ENCODE measurements at regions not wholly inside any gene's neighbourhood (a gene's known extent, or its start where the extent isn't known, plus 50 kb on each side); places are given as distances from the start of the nearest gene placed in this dataset.

DNA sequence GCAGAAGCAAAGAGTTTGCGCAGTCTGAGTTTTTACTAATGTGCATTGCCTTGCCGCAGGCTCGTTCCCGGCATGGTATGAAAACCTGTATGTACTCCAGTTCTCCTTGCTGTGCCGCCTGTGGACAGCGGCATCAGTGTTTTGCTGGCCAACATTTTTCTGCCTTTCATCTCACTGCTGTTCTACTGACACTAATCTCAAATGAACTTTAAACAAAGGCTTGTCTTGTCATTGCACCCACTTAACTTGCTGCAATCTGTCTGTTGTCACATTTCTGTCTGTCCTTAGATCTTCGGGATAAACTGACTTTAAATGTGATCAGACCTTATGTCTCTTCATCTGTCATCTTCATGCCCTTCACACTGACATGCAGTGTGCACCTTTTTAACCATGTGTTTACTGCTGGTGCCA, 71.7 kb upstream of the ZNRF2 start:
- Histone ChIP-seq H3K9me3 (no peaks in the 10 kb centered on the region), H3K27me3 (no peaks in the 10 kb centered on the region), H3K36me3 (no peaks in the 10 kb centered on the region), H3K4me1 (no peaks in the 10 kb centered on the region), H3K27ac (no peak overlapping the region), H3K4me3 (replicated peaks in 1 of 3) (no peak overlapping the region)
- 84 to 86% methylated on average over 7 of the region's 7 CpGs for WGBS, 2 donors
- no peak for DNase-seq
- TF ChIP-seq, protein P1, sequence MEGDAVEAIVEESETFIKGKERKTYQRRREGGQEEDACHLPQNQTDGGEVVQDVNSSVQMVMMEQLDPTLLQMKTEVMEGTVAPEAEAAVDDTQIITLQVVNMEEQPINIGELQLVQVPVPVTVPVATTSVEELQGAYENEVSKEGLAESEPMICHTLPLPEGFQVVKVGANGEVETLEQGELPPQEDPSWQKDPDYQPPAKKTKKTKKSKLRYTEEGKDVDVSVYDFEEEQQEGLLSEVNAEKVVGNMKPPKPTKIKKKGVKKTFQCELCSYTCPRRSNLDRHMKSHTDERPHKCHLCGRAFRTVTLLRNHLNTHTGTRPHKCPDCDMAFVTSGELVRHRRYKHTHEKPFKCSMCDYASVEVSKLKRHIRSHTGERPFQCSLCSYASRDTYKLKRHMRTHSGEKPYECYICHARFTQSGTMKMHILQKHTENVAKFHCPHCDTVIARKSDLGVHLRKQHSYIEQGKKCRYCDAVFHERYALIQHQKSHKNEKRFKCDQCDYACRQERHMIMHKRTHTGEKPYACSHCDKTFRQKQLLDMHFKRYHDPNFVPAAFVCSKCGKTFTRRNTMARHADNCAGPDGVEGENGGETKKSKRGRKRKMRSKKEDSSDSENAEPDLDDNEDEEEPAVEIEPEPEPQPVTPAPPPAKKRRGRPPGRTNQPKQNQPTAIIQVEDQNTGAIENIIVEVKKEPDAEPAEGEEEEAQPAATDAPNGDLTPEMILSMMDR (IDR thresholded peaks at IDR 0.05): no peak
- no peak for TF ChIP-seq POLR2A (IDR thresholded peaks at IDR 0.05)
- intact Hi-C loops (cut with DNase I): no loop called here

DNA sequence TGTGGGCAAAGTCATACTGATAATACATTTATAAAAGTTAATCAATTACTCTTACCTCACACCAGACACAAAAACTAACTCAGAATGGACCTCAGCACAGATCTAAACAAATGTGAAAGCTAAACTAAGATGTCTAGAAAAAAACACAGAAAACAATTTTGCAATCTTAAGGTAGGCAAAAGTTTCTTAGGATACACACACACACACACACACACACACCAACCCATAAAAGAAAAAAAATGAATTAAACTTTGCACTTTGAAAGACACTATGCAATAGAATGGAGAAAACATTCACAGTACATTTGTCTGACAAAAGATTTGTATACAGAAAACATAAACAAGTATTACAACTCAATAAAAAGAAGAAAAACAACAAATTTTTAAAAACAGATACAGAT, 70.8 kb upstream of the ZNRF2 start:
- Histone ChIP-seq H3K27ac (no peak overlapping the region), H3K4me1 (no peaks in the 10 kb centered on the region), H3K9me3 (no peaks in the 10 kb centered on the region), H3K36me3 (no peaks in the 10 kb centered on the region), H3K27me3 (no peaks in the 10 kb centered on the region), H3K4me3 (replicated peaks in 1 of 3) (no peak overlapping the region)
- no peak for DNase-seq
- intact Hi-C loops (cut with DNase I): no loop called here
- TF ChIP-seq POLR2A (IDR thresholded peaks at IDR 0.05): no peak
- TF ChIP-seq, protein P1 (IDR thresholded peaks at IDR 0.05): no peak

DNA sequence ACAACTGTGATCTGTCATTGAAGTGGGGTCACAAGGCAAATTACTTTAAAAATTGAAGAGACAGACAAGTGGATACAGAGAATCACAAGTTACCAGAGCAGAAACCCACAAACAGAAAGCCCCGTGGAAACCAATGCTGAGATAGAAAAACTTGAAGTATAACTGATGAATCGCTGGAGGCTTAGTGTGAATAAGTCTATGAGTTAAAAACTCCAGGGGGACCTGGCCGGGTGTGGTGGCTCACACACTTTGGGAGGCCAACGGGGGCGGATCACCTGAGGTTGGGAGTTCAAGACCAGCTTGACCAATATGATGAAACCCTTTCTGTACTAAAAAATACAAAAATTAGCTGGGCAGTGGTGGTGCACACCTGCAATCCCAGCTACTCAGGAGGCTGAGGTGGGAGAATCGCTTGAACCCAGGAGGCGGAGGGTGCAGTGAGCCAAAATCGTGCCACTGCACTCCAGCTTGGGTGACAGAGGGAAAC, 69.7 kb upstream of the ZNRF2 start:
- Histone ChIP-seq H3K27ac (no peak overlapping the region), H3K4me3 (replicated peaks in 1 of 3) (no peak overlapping the region), H3K27me3 (no peaks in the 10 kb centered on the region), H3K4me1 (no peaks in the 10 kb centered on the region), H3K36me3 (no peaks in the 10 kb centered on the region), H3K9me3 (no peaks in the 10 kb centered on the region)
- DNase-seq: no peak
- TF ChIP-seq, protein P1 (IDR thresholded peaks at IDR 0.05): no peak
- no peak for TF ChIP-seq POLR2A (IDR thresholded peaks at IDR 0.05)
- intact Hi-C loops (cut with DNase I): no loop called here
- 68 to 77% methylated on average over 8 of the region's 8 CpGs for WGBS, 2 donors

DNA sequence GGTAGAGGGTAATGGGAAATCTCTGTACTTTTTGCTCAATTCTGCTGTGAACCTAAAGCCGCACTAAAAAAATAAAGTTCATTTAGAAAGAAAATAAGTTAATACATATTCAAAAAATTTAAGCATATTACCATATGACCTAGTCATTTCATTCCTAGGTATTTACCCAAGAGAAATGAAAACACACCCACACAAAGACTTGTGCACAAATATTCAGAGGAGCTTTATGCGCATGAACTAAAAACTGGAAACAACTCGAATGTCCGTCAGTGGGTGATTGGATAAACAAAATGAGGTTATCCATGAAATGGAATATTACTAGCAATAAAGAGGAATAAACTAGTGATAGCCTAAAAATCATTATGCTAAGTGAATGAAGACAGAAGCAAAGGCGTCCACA, 62.6 kb upstream of the ZNRF2 start:
- DNase-seq: no peak
- Histone ChIP-seq H3K36me3 (no peaks in the 10 kb centered on the region), H3K27me3 (no peaks in the 10 kb centered on the region), H3K9me3 (no peaks in the 10 kb centered on the region), H3K4me1 (peaks cover 7 to 20% of the 10 kb centered on the region in 2 donors), H3K4me3 (replicated peaks in 1 of 3) (no peak overlapping the region), H3K27ac (no peak overlapping the region)
- intact Hi-C loops (cut with DNase I): no loop called here
- WGBS, 2 donors: 95% methylated on average over 5 of the region's 5 CpGs
- TF ChIP-seq, protein P1 (IDR thresholded peaks at IDR 0.05): no peak
- TF ChIP-seq POLR2A (IDR thresholded peaks at IDR 0.05): no peak

DNA sequence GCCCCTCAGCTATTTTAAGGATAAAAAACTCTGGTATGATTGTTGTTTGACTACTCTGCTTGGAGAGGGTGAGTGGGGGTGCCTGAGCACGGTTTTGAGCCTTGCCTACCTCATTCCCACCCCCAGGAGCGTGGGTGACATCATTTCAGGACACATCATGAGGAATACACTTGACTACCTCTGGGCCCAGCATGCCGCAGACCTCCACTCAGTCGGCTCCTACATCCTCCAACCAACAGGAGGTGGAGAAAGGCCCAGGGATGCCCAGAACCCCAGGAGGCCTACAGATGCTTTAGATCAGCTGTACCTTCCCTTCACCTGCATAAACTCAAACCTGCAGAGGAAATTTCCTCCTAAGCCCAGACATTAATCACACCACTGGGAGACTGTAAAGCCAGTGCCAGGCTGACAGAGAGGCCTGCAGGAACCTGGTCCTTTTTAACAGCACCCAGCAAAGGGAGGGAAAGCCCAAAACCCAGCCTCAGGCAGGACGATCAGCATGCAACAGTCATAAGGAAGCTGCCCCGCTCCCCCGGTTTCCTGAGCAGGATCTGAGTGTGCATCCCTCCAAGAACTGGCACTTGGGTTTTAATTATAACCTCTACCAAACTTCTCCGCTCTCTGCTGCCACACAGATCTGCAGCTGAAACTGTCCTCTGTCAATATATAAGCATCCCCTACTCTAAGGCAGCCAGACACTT, 61.7 kb upstream of the ZNRF2 start:
- TF ChIP-seq, protein P1 (IDR thresholded peaks at IDR 0.05): no peak
- TF ChIP-seq POLR2A (IDR thresholded peaks at IDR 0.05): no peak
- WGBS, 2 donors: 77 to 86% methylated on average over 7 to 8 of the region's 8 CpGs
- no peaks in the 10 kb centered on the region for H3K36me3 ChIP-seq
- peaks cover 7 to 21% of the 10 kb centered on the region in 2 donors for H3K4me1 ChIP-seq
- no peak overlapping the region for H3K27ac ChIP-seq
- no peaks in the 10 kb centered on the region for H3K9me3 ChIP-seq
- intact Hi-C loops (cut with DNase I): no loop called here
- no peaks in the 10 kb centered on the region for H3K27me3 ChIP-seq
- DNase-seq: no peak
- H3K4me3 ChIP-seq (replicated peaks in 1 of 3): no peak overlapping the region
